ENCODE measurements at regions not wholly inside any gene's neighbourhood (a gene's known extent, or its start where the extent isn't known, plus 50 kb on each side); places are given as distances from the start of the nearest gene placed in this dataset.

DNA sequence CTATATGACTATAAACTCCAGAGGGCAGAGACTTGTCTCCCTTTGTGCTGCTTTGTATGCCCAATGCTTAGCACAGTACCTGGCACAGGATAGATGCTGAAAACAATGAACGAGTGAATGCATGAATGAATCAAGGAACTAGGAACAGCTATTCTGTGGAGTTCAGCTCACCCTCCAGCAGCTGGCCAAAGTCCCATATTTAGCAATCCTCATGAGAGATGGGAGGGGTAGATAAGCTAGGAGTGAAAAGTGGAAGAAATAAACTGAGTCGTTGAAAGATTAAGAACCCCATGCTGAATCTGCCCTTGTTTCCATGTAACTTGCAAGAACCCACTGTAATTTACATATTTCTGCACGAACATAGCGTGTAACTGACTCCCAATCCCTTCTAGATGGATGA is 106.5 kb downstream of the MAFB start:
- H3K27ac ChIP-seq, result no peak overlapping the region
- TF ChIP-seq, protein P1, sequence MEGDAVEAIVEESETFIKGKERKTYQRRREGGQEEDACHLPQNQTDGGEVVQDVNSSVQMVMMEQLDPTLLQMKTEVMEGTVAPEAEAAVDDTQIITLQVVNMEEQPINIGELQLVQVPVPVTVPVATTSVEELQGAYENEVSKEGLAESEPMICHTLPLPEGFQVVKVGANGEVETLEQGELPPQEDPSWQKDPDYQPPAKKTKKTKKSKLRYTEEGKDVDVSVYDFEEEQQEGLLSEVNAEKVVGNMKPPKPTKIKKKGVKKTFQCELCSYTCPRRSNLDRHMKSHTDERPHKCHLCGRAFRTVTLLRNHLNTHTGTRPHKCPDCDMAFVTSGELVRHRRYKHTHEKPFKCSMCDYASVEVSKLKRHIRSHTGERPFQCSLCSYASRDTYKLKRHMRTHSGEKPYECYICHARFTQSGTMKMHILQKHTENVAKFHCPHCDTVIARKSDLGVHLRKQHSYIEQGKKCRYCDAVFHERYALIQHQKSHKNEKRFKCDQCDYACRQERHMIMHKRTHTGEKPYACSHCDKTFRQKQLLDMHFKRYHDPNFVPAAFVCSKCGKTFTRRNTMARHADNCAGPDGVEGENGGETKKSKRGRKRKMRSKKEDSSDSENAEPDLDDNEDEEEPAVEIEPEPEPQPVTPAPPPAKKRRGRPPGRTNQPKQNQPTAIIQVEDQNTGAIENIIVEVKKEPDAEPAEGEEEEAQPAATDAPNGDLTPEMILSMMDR (conservative IDR thresholded peaks at IDR 0.05), result no peak
- no peak for TF ChIP-seq EZH2 (IDR thresholded peaks at IDR 0.05; ENCODE audit: low read depth)
- 0 out of 2 replicates have a peak, but pooled peaks cover 7% of the 10 kb centered on the region for H3K27me3 ChIP-seq (ENCODE audit: insufficient read depth, low read depth)
- no peaks in the 10 kb centered on the region for H4K20me1 ChIP-seq (ENCODE audit: insufficient read depth)
- H3K4me2 ChIP-seq, result no peak overlapping the region
- ChIA-PET CTCF (no interaction called here), POLR2A (ENCODE audit: unreplicated experiment) (no interaction called here)
- no peaks in the 10 kb centered on the region for H3K79me2 ChIP-seq (ENCODE audit: low read depth)
- no peak for DNase-seq
- no peaks in the 10 kb centered on the region for H3K9me3 ChIP-seq (ENCODE audit: insufficient read depth, low read depth)
- H2AFZ ChIP-seq, result no peak overlapping the region
- no peak overlapping the region for H3K4me3 ChIP-seq
- BruUV-seq (replicated peaks), result no TSS peak
- intact Hi-C loops (cut with micrococcal nuclease; ENCODE audit: unreplicated experiment), result no loop called here
- no peaks in the 10 kb centered on the region for H3K36me3 ChIP-seq (ENCODE audit: low read depth)
- no peaks in the 10 kb centered on the region for H3F3A ChIP-seq (ENCODE audit: insufficient read depth, low read depth)
- H3K4me1 ChIP-seq (replicated peaks; ENCODE audit: insufficient read depth), result no peaks in the 10 kb centered on the region
- no peaks in the 10 kb centered on the region for H3K9me2 ChIP-seq (ENCODE audit: insufficient read depth)

DNA sequence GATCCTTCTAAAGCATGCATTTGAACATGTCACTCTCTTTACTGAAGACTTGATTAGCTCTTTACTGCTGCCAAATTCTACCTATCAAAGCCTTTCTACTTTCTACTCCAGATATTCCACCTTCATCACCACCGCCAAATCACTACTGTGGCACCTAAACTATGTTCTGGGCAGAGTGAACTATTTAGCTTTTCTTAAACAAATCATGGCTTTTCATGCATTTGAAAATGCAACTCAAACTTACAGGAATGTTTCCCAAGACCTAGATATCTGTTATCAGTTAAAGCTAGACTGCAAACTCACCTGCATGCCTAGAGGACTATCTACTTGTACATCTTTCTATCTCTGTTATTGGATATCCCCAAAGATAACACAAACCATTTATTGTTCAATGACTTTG is 109.3 kb downstream of the MAFB start:
- no peaks in the 10 kb centered on the region for H3K9me3 ChIP-seq (ENCODE audit: insufficient read depth, low read depth)
- H3K27me3 ChIP-seq (ENCODE audit: insufficient read depth, low read depth), result 0 out of 2 replicates have a peak, but pooled peaks cover 10% of the 10 kb centered on the region
- DNase-seq, result no peak
- ChIA-PET CTCF (no interaction called here), POLR2A (ENCODE audit: unreplicated experiment) (no interaction called here)
- H3F3A ChIP-seq (ENCODE audit: insufficient read depth, low read depth), result no peaks in the 10 kb centered on the region
- H4K20me1 ChIP-seq (ENCODE audit: insufficient read depth), result no peaks in the 10 kb centered on the region
- no peak overlapping the region for H3K4me3 ChIP-seq
- TF ChIP-seq EZH2 (IDR thresholded peaks at IDR 0.05; ENCODE audit: low read depth), result no peak
- TF ChIP-seq, protein P1 (conservative IDR thresholded peaks at IDR 0.05), result no peak
- H3K79me2 ChIP-seq (ENCODE audit: low read depth), result no peaks in the 10 kb centered on the region
- H3K4me2 ChIP-seq, result no peak overlapping the region
- no peaks in the 10 kb centered on the region for H3K36me3 ChIP-seq (ENCODE audit: low read depth)
- no peaks in the 10 kb centered on the region for H3K9me2 ChIP-seq (ENCODE audit: insufficient read depth)
- H3K27ac ChIP-seq, result no peak overlapping the region
- no peaks in the 10 kb centered on the region for H3K4me1 ChIP-seq (replicated peaks; ENCODE audit: insufficient read depth)
- no TSS peak for BruUV-seq (replicated peaks)
- no peak overlapping the region for H2AFZ ChIP-seq
- intact Hi-C loops (cut with micrococcal nuclease; ENCODE audit: unreplicated experiment), result no loop called here

DNA sequence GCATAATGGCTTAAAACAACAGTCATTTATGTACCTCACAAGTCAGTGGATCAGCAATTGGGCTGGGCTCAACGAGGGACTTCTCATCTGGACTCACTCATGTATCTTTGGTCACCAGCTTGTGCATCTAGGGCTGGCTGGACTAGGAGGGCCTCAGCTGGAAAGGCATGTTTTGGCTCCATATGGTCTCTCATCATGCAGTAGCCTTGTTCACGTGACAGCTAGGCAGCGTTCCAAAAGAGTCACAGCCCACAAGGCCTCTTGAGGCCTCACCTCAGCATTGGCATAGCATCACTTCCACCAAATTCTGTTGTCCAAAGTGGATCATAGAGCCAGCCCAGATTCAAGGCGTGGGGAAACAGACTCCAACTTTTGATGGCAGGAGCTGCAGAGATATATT is 110.1 kb downstream of the MAFB start:
- ChIA-PET CTCF (no interaction called here), POLR2A (ENCODE audit: unreplicated experiment) (no interaction called here)
- no peak overlapping the region for H3K27ac ChIP-seq
- H3F3A ChIP-seq (ENCODE audit: insufficient read depth, low read depth), result no peaks in the 10 kb centered on the region
- H3K27me3 ChIP-seq (ENCODE audit: insufficient read depth, low read depth), result 0 out of 2 replicates have a peak, but pooled peaks cover 10% of the 10 kb centered on the region
- H3K9me3 ChIP-seq (ENCODE audit: insufficient read depth, low read depth), result no peaks in the 10 kb centered on the region
- H3K79me2 ChIP-seq (ENCODE audit: low read depth), result no peaks in the 10 kb centered on the region
- no peak overlapping the region for H3K4me3 ChIP-seq
- TF ChIP-seq, protein P1 (conservative IDR thresholded peaks at IDR 0.05), result no peak
- TF ChIP-seq EZH2 (IDR thresholded peaks at IDR 0.05; ENCODE audit: low read depth), result no peak
- H3K4me1 ChIP-seq (replicated peaks; ENCODE audit: insufficient read depth), result no peaks in the 10 kb centered on the region
- DNase-seq, result no peak
- no peak overlapping the region for H2AFZ ChIP-seq
- no peak overlapping the region for H3K4me2 ChIP-seq
- H3K9me2 ChIP-seq (ENCODE audit: insufficient read depth), result no peaks in the 10 kb centered on the region
- no peaks in the 10 kb centered on the region for H3K36me3 ChIP-seq (ENCODE audit: low read depth)
- no peaks in the 10 kb centered on the region for H4K20me1 ChIP-seq (ENCODE audit: insufficient read depth)
- no TSS peak for BruUV-seq (replicated peaks)
- intact Hi-C loops (cut with micrococcal nuclease; ENCODE audit: unreplicated experiment), result no loop called here
